ENCODE measurements at regions not wholly inside any gene's neighbourhood (a gene's known extent, or its start where the extent isn't known, plus 50 kb on each side); places are given as distances from the start of the nearest gene placed in this dataset.

- peak overlapping the region in 1 of 10 donors; percentile 14 for H3K4me3 Mint-ChIP-seq
- CTCF ChIA-PET = no interaction called here
- H3K27ac ChIP-seq (ENCODE audit: low read depth, low read length) = no peak overlapping the region
These were observed 545.1 kb upstream of the ATP2B1 start for GRCh38 chr12:90253674-90254181.

GRCh38 chr12:90253136-90253535, 544.5 kb upstream of the ATP2B1 start:
- POLR2A ChIA-PET = no interaction called here
- peaks cover 0 to 26% (median 3%) of the 10 kb centered on the region in 5 donors for H3K27me3 Mint-ChIP-seq
- no peaks in the 10 kb centered on the region for H3K9me3 Mint-ChIP-seq
- no peaks in the 10 kb centered on the region for H3K36me3 Mint-ChIP-seq
- intact Hi-C loops (cut with micrococcal nuclease) = loop anchor here in 1 of 2 donors (5.0 kb wide), 1 partner anchor 711 kb away; no protein-coding TSS in a partner anchor
- no peak overlapping the region for H3K4me3 Mint-ChIP-seq
- DNase-seq = no peak
- Histone ChIP-seq H3K27me3 (ENCODE audit: control insufficient read depth in 2 of 2, insufficient read depth in 2 of 2, low read length in 2 of 2) (no peaks in the 10 kb centered on the region), H3K4me1 (ENCODE audit: control insufficient read depth in 2 of 2, insufficient read depth in 2 of 2, low read length in 2 of 2) (peaks cover 0 to 9% of the 10 kb centered on the region in 2 donors), H3K4me3 (ENCODE audit: low read length) (no peak overlapping the region), H3K36me3 (ENCODE audit: control insufficient read depth in 2 of 3, insufficient read depth in 3 of 3, low read length in 3 of 3) (no peaks in the 10 kb centered on the region), H3K9me3 (ENCODE audit: control insufficient read depth in 2 of 3, low read length in 3 of 3) (no peaks in the 10 kb centered on the region), H3K27ac (ENCODE audit: low read depth, low read length) (no peak overlapping the region)
- CTCF ChIA-PET = no interaction called here
- ATAC-seq = no peak
- peaks cover 0 to 10% (median 6%) of the 10 kb centered on the region in 7 donors for H3K4me1 Mint-ChIP-seq
- H3K27ac Mint-ChIP-seq = no peak overlapping the region

More at GRCh38 chr12:90253674-90254181, 545.1 kb upstream of the ATP2B1 start:
- no peaks in the 10 kb centered on the region for H3K27me3 ChIP-seq (ENCODE audit: control insufficient read depth in 2 of 2, insufficient read depth in 2 of 2, low read length in 2 of 2)
- Mint-ChIP-seq H3K36me3 (no peaks in the 10 kb centered on the region), H3K27me3 (peaks cover 0 to 22% (median 4%) of the 10 kb centered on the region in 5 donors), H3K4me1 (peaks cover 0 to 10% (median 6%) of the 10 kb centered on the region in 7 donors), H3K9me3 (no peaks in the 10 kb centered on the region), H3K27ac (no peak overlapping the region)
- ATAC-seq = peak; percentile 94
- peaks cover 0 to 9% of the 10 kb centered on the region in 2 donors for H3K4me1 ChIP-seq (ENCODE audit: control insufficient read depth in 2 of 2, insufficient read depth in 2 of 2, low read length in 2 of 2)
- H3K4me3 ChIP-seq (ENCODE audit: low read length) = no peak overlapping the region
- DNase-seq = peak in 3 of 9 donors; percentile 1 to 21 (median 7)
- no peaks in the 10 kb centered on the region for H3K9me3 ChIP-seq (ENCODE audit: control insufficient read depth in 2 of 3, low read length in 3 of 3)
- intact Hi-C loops (cut with micrococcal nuclease) = loop anchor here in 1 of 2 donors (5.0 kb wide), 1 partner anchor 711 kb away; no protein-coding TSS in a partner anchor
- POLR2A ChIA-PET = no interaction called here
- no peaks in the 10 kb centered on the region for H3K36me3 ChIP-seq (ENCODE audit: control insufficient read depth in 2 of 3, insufficient read depth in 3 of 3, low read length in 3 of 3)

DNA sequence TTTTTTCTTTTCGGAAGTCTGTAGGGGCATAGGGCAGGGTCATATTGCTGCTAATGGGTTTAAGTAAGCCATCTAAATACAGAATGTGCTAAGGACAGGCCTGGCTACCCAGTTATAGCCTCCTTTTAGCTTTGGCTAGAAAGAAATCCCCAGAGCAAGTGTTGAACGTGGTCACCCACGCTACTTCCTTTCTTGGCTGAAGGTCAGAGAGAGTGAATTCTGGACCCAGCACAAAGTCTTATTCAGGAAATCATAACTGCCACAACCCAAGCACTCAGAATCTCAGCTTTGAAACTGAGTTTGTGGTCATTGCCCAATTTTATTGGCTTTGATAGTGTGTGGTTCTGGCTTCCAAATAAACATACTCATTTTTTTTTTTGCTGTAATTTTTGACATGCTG, 542.1 kb upstream of the ATP2B1 start:
- Mint-ChIP-seq H3K9me3 (no peaks in the 10 kb centered on the region), H3K27me3 (peaks cover 0 to 26% (median 0%) of the 10 kb centered on the region in 5 donors), H3K4me1 (peaks cover 0 to 10% (median 6%) of the 10 kb centered on the region in 7 donors), H3K4me3 (no peak overlapping the region), H3K27ac (no peak overlapping the region), H3K36me3 (no peaks in the 10 kb centered on the region)
- CTCF ChIA-PET = no interaction called here
- H3K27ac ChIP-seq (ENCODE audit: low read depth, low read length) = no peak overlapping the region
- no peak for ATAC-seq
- POLR2A ChIA-PET = no interaction called here
- no peak overlapping the region for H3K4me3 ChIP-seq (ENCODE audit: low read length)
- no peak for DNase-seq
- H3K36me3 ChIP-seq (ENCODE audit: control insufficient read depth in 2 of 3, insufficient read depth in 3 of 3, low read length in 3 of 3) = no peaks in the 10 kb centered on the region
- H3K9me3 ChIP-seq (ENCODE audit: control insufficient read depth in 2 of 3, low read length in 3 of 3) = no peaks in the 10 kb centered on the region
- peaks cover 0 to 9% of the 10 kb centered on the region in 2 donors for H3K4me1 ChIP-seq (ENCODE audit: control insufficient read depth in 2 of 2, insufficient read depth in 2 of 2, low read length in 2 of 2)
- intact Hi-C loops (cut with micrococcal nuclease) = loop anchor here in 1 of 2 donors (5.0 kb wide), 1 partner anchor 708 kb away; no protein-coding TSS in a partner anchor
- H3K27me3 ChIP-seq (ENCODE audit: control insufficient read depth in 2 of 2, insufficient read depth in 2 of 2, low read length in 2 of 2) = no peaks in the 10 kb centered on the region

GRCh38 chr12:90250042-90250441, 541.4 kb upstream of the ATP2B1 start:
- DNase-seq = no peak
- ChIA-PET CTCF (no interaction called here), POLR2A (no interaction called here)
- no peak overlapping the region for H3K27ac ChIP-seq (ENCODE audit: low read depth, low read length)
- ATAC-seq = no peak
- H3K36me3 ChIP-seq (ENCODE audit: control insufficient read depth in 2 of 3, insufficient read depth in 3 of 3, low read length in 3 of 3) = no peaks in the 10 kb centered on the region
- H3K27me3 ChIP-seq (ENCODE audit: control insufficient read depth in 2 of 2, insufficient read depth in 2 of 2, low read length in 2 of 2) = no peaks in the 10 kb centered on the region
- intact Hi-C loops (cut with micrococcal nuclease) = loop anchor here in 1 of 2 donors (5.0 kb wide), 1 partner anchor 708 kb away; no protein-coding TSS in a partner anchor
- Mint-ChIP-seq H3K27me3 (peaks cover 0 to 26% (median 0%) of the 10 kb centered on the region in 5 donors), H3K36me3 (no peaks in the 10 kb centered on the region), H3K9me3 (no peaks in the 10 kb centered on the region), H3K4me1 (peaks cover 0 to 10% (median 6%) of the 10 kb centered on the region in 7 donors), H3K27ac (no peak overlapping the region), H3K4me3 (no peak overlapping the region)
- no peaks in the 10 kb centered on the region for H3K9me3 ChIP-seq (ENCODE audit: control insufficient read depth in 2 of 3, low read length in 3 of 3)
- no peak overlapping the region for H3K4me3 ChIP-seq (ENCODE audit: low read length)
- peaks cover 0 to 9% of the 10 kb centered on the region in 2 donors for H3K4me1 ChIP-seq (ENCODE audit: control insufficient read depth in 2 of 2, insufficient read depth in 2 of 2, low read length in 2 of 2)

GRCh38 chr12:90246688-90247087, 538.0 kb upstream of the ATP2B1 start:
- no peak overlapping the region for H3K4me3 ChIP-seq (ENCODE audit: low read length)
- DNase-seq (no peak), ATAC-seq (no peak)
- ChIA-PET POLR2A (no interaction called here), CTCF (no interaction called here)
- Mint-ChIP-seq H3K36me3 (no peaks in the 10 kb centered on the region), H3K27me3 (peaks cover 0 to 19% (median 9%) of the 10 kb centered on the region in 5 donors), H3K4me3 (no peak overlapping the region), H3K9me3 (peaks cover 0 to 5% (median 0%) of the 10 kb centered on the region in 11 donors), H3K27ac (no peak overlapping the region), H3K4me1 (no peaks in the 10 kb centered on the region)
- intact Hi-C loops (cut with micrococcal nuclease) = no loop called here
- H3K36me3 ChIP-seq (ENCODE audit: control insufficient read depth in 2 of 3, insufficient read depth in 3 of 3, low read length in 3 of 3) = no peaks in the 10 kb centered on the region
- no peaks in the 10 kb centered on the region for H3K9me3 ChIP-seq (ENCODE audit: control insufficient read depth in 2 of 3, low read length in 3 of 3)
- no peaks in the 10 kb centered on the region for H3K27me3 ChIP-seq (ENCODE audit: control insufficient read depth in 2 of 2, insufficient read depth in 2 of 2, low read length in 2 of 2)
- H3K27ac ChIP-seq (ENCODE audit: low read depth, low read length) = no peak overlapping the region
- H3K4me1 ChIP-seq (ENCODE audit: control insufficient read depth in 2 of 2, insufficient read depth in 2 of 2, low read length in 2 of 2) = no peaks in the 10 kb centered on the region

GRCh38 chr12:90245391-90245790, 536.8 kb upstream of the ATP2B1 start:
- no peak overlapping the region for H3K27ac Mint-ChIP-seq
- no peak overlapping the region for H3K27ac ChIP-seq (ENCODE audit: low read depth, low read length)
- CTCF ChIA-PET = no interaction called here

DNA sequence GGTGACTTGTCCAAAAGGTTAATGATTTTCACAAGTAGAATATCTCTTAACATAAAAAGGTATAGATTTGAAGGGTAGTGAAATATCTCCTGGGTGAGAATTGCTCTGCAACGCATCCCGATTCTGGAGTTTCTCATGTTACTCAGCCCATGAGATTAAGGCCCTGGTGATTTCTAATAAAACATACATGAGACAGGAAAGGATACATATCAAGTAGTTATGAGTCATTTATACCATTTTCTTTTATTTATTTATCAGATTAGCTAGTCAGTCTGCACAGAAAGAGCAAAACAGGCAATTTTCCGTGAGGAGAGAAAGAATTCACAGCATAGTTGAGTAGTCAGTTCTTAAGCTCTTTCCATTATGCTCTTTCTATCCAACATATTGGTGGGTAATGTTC, 535.6 kb upstream of the ATP2B1 start:
- Histone ChIP-seq H3K27ac (ENCODE audit: low read depth, low read length) (no peak overlapping the region), H3K9me3 (ENCODE audit: control insufficient read depth in 2 of 3, low read length in 3 of 3) (no peaks in the 10 kb centered on the region), H3K36me3 (ENCODE audit: control insufficient read depth in 2 of 3, insufficient read depth in 3 of 3, low read length in 3 of 3) (no peaks in the 10 kb centered on the region), H3K4me3 (ENCODE audit: low read length) (no peak overlapping the region), H3K4me1 (ENCODE audit: control insufficient read depth in 2 of 2, insufficient read depth in 2 of 2, low read length in 2 of 2) (no peaks in the 10 kb centered on the region), H3K27me3 (ENCODE audit: control insufficient read depth in 2 of 2, insufficient read depth in 2 of 2, low read length in 2 of 2) (no peaks in the 10 kb centered on the region)
- Mint-ChIP-seq H3K4me3 (no peak overlapping the region), H3K9me3 (peaks cover 0 to 5% (median 0%) of the 10 kb centered on the region in 11 donors), H3K36me3 (no peaks in the 10 kb centered on the region), H3K27me3 (peaks cover 0 to 20% (median 13%) of the 10 kb centered on the region in 5 donors), H3K4me1 (no peaks in the 10 kb centered on the region), H3K27ac (no peak overlapping the region)
- no peak for ATAC-seq
- intact Hi-C loops (cut with micrococcal nuclease) = no loop called here
- ChIA-PET POLR2A (no interaction called here), CTCF (interaction anchor here (0.8 kb wide), 1 partner anchor 294 kb away, joined by 3 read pairs; no protein-coding TSS in a partner anchor)
- no peak for DNase-seq

More at GRCh38 chr12:90245391-90245790, 536.8 kb upstream of the ATP2B1 start:
- no peak overlapping the region for H3K4me3 Mint-ChIP-seq
- H3K9me3 ChIP-seq (ENCODE audit: control insufficient read depth in 2 of 3, low read length in 3 of 3) = no peaks in the 10 kb centered on the region
- POLR2A ChIA-PET = no interaction called here
- peaks cover 0 to 19% (median 12%) of the 10 kb centered on the region in 5 donors for H3K27me3 Mint-ChIP-seq
- no peaks in the 10 kb centered on the region for H3K36me3 ChIP-seq (ENCODE audit: control insufficient read depth in 2 of 3, insufficient read depth in 3 of 3, low read length in 3 of 3)
- H3K9me3 Mint-ChIP-seq = peaks cover 0 to 5% (median 0%) of the 10 kb centered on the region in 11 donors
- no peaks in the 10 kb centered on the region for H3K27me3 ChIP-seq (ENCODE audit: control insufficient read depth in 2 of 2, insufficient read depth in 2 of 2, low read length in 2 of 2)
- ATAC-seq (no peak), DNase-seq (no peak)
- no peaks in the 10 kb centered on the region for H3K4me1 Mint-ChIP-seq
- intact Hi-C loops (cut with micrococcal nuclease) = no loop called here
- no peaks in the 10 kb centered on the region for H3K36me3 Mint-ChIP-seq
- H3K4me1 ChIP-seq (ENCODE audit: control insufficient read depth in 2 of 2, insufficient read depth in 2 of 2, low read length in 2 of 2) = no peaks in the 10 kb centered on the region
- H3K4me3 ChIP-seq (ENCODE audit: low read length) = no peak overlapping the region

All from naive thymus-derived CD4-positive, alpha-beta T cell (primary cell).